GM20000 (cell line): ENCODE measurements at regions not wholly inside any gene's neighbourhood (a gene's known extent, or its start where the extent isn't known, plus 50 kb on each side); places are given as distances from the start of the nearest gene placed in this dataset.
"Not testable (repeated sequence)": the region's sequence is repeated elsewhere in the genome, so short reads cannot be mapped to it uniquely, and the experiment has no call there.

Source experiments
- DNase-seq: peaks from one replicate; pipeline ENCODE4 v3.0.0; 2012; ENCODE audit warnings: low spot score
- CTCF ChIP-seq: IDR thresholded peaks from 2 replicates; pipeline ENCODE4 v1.5.1; 2012; ENCODE audit warnings: mild to moderate bottlenecking, control low read depth; ENCODE audit errors: extremely low read depth, missing control alignments

- no peak for DNase-seq
- TF ChIP-seq CTCF: no peak
Measured at GRCh38 chr2:220371211-220371610, 743.8 kb downstream of the SLC4A3 start.

- no peak for DNase-seq
- TF ChIP-seq CTCF: no peak
Measured at GRCh38 chr2:220373878-220374277, 746.4 kb downstream of the SLC4A3 start.

GRCh38 chr2:220374282-220374681 lies 746.9 kb downstream of the SLC4A3 start:
- no peak for DNase-seq
- no peak for TF ChIP-seq CTCF

GRCh38 chr2:220377482-220378155 lies 750.2 kb downstream of the SLC4A3 start:
- no peak for TF ChIP-seq CTCF

GRCh38 chr2:220387758-220388157 lies 760.3 kb downstream of the SLC4A3 start:
- not testable (repeated sequence) for DNase-seq

More at GRCh38 chr2:220377482-220378155, 750.2 kb downstream of the SLC4A3 start:
- no peak for DNase-seq

- no peak for DNase-seq
- TF ChIP-seq CTCF: no peak
Measured at GRCh38 chr2:220393711-220394110, 766.3 kb downstream of the SLC4A3 start.

- no peak for TF ChIP-seq CTCF
- no peak for DNase-seq
Measured at GRCh38 chr2:220394433-220394832, 767.0 kb downstream of the SLC4A3 start.

GRCh38 chr2:220396287-220396686 lies 768.9 kb downstream of the SLC4A3 start:
- TF ChIP-seq CTCF: no peak
- no peak for DNase-seq
